Astrocyte (in vitro differentiated cells and primary cell): ENCODE measurements at regions not wholly inside any gene's neighbourhood (a gene's known extent, or its start where the extent isn't known, plus 50 kb on each side); places are given as distances from the start of the nearest gene placed in this dataset.

Experiments used
- DNase-seq: peaks from one replicate; pipeline ENCODE4 v3.0.0-alpha.2; 2010; ENCODE audit warnings: low read depth
- FAIRE-seq: peaks from 2 replicates; lab custom pipeline; 2011; peaks lifted over from hg19 to GRCh38; lab: Jason Lieb, UNC
- H2AFZ ChIP-seq: 2 replicates; pipeline ENCODE4 v1.6.0; 2012; ENCODE audit warnings: low read depth, low read length, inconsistent platforms
- H3K27ac ChIP-seq: 2 replicates; pipeline ENCODE4 v1.5.1; 2011; ENCODE audit warnings: low read depth, low read length, inconsistent platforms
- H3K27me3 ChIP-seq: 2 replicates; pipeline ENCODE4 v1.6.0; 2011; ENCODE audit warnings: low read length, inconsistent platforms; ENCODE audit not compliant: insufficient read depth
- H3K36me3 ChIP-seq: 2 replicates; pipeline ENCODE4 v1.5.1; 2011; ENCODE audit warnings: low read length, inconsistent platforms; ENCODE audit not compliant: insufficient read depth
- H3K4me1 ChIP-seq: 2 replicates; pipeline ENCODE4 v1.5.1; 2011; ENCODE audit warnings: low read length, inconsistent platforms; ENCODE audit not compliant: insufficient read depth
- H3K4me2 ChIP-seq: 2 replicates; pipeline ENCODE4 v1.6.0; 2012; ENCODE audit warnings: low read length, inconsistent platforms
- H3K4me3 ChIP-seq: 2 replicates; pipeline ENCODE4 v1.5.1; 2011; ENCODE audit warnings: low read depth, mild to moderate bottlenecking, low read length, inconsistent platforms; ENCODE audit not compliant: insufficient read depth
- H3K79me2 ChIP-seq: 2 replicates; pipeline ENCODE4 v1.6.0; 2012; ENCODE audit warnings: mild to moderate bottlenecking, low read length, inconsistent platforms; ENCODE audit not compliant: insufficient read depth
- H3K9ac ChIP-seq: 2 replicates; pipeline ENCODE4 v1.6.0; 2012; ENCODE audit warnings: mild to moderate bottlenecking, low read length, inconsistent platforms
- H3K9me3 ChIP-seq: 2 replicates; pipeline ENCODE4 v1.5.1; 2012; ENCODE audit warnings: low read depth, mild to moderate bottlenecking, low read length, inconsistent platforms; ENCODE audit not compliant: insufficient read depth
- H4K20me1 ChIP-seq: 2 replicates; pipeline ENCODE4 v1.6.0; 2012; ENCODE audit warnings: low read length, inconsistent platforms; ENCODE audit not compliant: insufficient read depth
- H3K27ac Mint-ChIP-seq: one replicate; pipeline ENCODE4 v1.8.0; 2021; ENCODE audit warnings: mild to moderate bottlenecking, mixed read lengths; ENCODE audit not compliant: unreplicated experiment
- H3K27me3 Mint-ChIP-seq: one replicate; pipeline ENCODE4 v1.8.0; 2021; ENCODE audit warnings: low read depth, mixed read lengths; ENCODE audit not compliant: unreplicated experiment
- H3K36me3 Mint-ChIP-seq: one replicate; pipeline ENCODE4 v1.8.0; 2021; ENCODE audit warnings: low read depth, mixed read lengths; ENCODE audit not compliant: unreplicated experiment
- H3K4me1 Mint-ChIP-seq: one replicate; pipeline ENCODE4 v1.8.0; 2021; ENCODE audit warnings: low read depth, mixed read lengths; ENCODE audit not compliant: unreplicated experiment
- H3K4me3 Mint-ChIP-seq: one replicate; pipeline ENCODE4 v1.8.0; 2021; ENCODE audit warnings: mild to moderate bottlenecking, moderate library complexity, mixed read lengths; ENCODE audit not compliant: unreplicated experiment
- H3K9me3 Mint-ChIP-seq: one replicate; pipeline ENCODE4 v1.8.0; 2021; ENCODE audit warnings: mild to moderate bottlenecking, mixed read lengths; ENCODE audit not compliant: unreplicated experiment
- EZH2 ChIP-seq: IDR thresholded peaks from 2 replicates; pipeline ENCODE4 v1.6.1; 2012; ENCODE audit warnings: mild to moderate bottlenecking, low read length, inconsistent platforms; ENCODE audit not compliant: insufficient read depth
- TF ChIP-seq, protein P1 (sequence below): IDR thresholded peaks from 2 replicates; pipeline ENCODE4 v1.5.1; 2011; ENCODE audit warnings: low read depth, mild to moderate bottlenecking, inconsistent platforms, low read length, moderate library complexity; ENCODE audit not compliant: insufficient read depth

DNA sequence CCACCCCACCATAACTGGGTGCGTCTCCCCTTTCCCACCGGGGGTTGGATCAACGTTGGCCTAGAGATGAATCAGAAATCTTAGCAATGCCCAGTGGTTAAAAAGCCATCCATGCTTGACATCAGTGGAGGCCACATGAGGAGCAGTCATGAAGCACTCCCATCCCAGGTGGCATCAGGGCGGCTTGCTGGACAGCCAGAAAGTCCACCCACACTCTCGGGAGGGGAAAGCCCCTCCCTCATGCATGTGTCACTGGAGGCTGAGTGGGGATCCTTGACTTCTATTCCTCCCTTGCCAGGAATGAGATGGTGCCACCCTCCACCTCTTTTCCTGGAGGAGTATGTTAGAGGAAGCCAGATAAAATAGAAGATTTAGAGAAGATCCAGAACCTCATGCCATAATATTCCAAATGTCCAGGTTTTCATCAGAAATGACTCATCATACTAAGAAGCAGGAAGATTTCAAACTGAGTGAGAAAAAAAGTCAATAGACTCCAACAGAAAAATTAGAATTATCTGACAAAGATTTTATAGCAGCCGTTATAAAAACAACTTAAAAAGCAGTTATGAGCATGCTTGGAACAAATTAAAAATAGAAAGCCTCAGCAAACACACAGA, 507.1 kb upstream of the ID2 start:
- peaks cover 8% of the 10 kb centered on the region for H3K27me3 Mint-ChIP-seq
- H2AFZ ChIP-seq: no peak overlapping the region
- H3K36me3 Mint-ChIP-seq: no peaks in the 10 kb centered on the region
- no peaks in the 10 kb centered on the region for H3K9me3 ChIP-seq
- H3K27me3 ChIP-seq: no peaks in the 10 kb centered on the region
- no peak overlapping the region for H3K4me3 ChIP-seq
- no peak overlapping the region for H3K4me3 Mint-ChIP-seq
- peaks cover 21% of the 10 kb centered on the region for H3K4me1 ChIP-seq
- H3K9me3 Mint-ChIP-seq: no peaks in the 10 kb centered on the region
- H3K27ac Mint-ChIP-seq: no peak overlapping the region
- peaks cover 1% of the 10 kb centered on the region for H3K4me1 Mint-ChIP-seq
- H3K4me2 ChIP-seq: no peak overlapping the region
- H3K27ac ChIP-seq: no peak overlapping the region
- TF ChIP-seq, protein P1, sequence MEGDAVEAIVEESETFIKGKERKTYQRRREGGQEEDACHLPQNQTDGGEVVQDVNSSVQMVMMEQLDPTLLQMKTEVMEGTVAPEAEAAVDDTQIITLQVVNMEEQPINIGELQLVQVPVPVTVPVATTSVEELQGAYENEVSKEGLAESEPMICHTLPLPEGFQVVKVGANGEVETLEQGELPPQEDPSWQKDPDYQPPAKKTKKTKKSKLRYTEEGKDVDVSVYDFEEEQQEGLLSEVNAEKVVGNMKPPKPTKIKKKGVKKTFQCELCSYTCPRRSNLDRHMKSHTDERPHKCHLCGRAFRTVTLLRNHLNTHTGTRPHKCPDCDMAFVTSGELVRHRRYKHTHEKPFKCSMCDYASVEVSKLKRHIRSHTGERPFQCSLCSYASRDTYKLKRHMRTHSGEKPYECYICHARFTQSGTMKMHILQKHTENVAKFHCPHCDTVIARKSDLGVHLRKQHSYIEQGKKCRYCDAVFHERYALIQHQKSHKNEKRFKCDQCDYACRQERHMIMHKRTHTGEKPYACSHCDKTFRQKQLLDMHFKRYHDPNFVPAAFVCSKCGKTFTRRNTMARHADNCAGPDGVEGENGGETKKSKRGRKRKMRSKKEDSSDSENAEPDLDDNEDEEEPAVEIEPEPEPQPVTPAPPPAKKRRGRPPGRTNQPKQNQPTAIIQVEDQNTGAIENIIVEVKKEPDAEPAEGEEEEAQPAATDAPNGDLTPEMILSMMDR: no peak
- TF ChIP-seq EZH2: no peak
- no peak overlapping the region for H3K9ac ChIP-seq
- no peaks in the 10 kb centered on the region for H3K79me2 ChIP-seq
- no peaks in the 10 kb centered on the region for H3K36me3 ChIP-seq
- no peaks in the 10 kb centered on the region for H4K20me1 ChIP-seq
- DNase-seq (no peak), FAIRE-seq (no peak)

DNA sequence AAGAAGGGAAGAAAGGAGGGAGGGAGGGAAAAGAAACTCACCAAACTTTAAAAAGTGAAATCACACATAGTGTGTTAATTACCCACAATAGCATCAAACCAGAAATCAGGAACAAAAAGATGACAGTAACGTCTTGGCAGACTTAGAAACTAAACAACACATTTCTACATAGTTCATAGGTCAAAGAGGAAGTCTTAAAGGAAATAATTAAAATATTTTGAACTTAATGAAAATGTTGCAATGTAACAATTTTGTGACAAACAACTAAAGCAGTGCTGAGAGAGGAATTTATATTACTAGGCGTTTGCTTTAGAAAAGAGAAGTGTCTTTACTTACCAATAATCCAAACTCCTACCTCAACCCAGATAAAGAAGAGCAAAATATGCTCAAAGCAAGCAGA, 505.0 kb upstream of the ID2 start:
- Histone ChIP-seq H3K79me2 (no peaks in the 10 kb centered on the region), H3K9ac (no peak overlapping the region), H3K27me3 (no peaks in the 10 kb centered on the region), H3K4me1 (peaks cover 3% of the 10 kb centered on the region), H3K4me3 (no peak overlapping the region), H3K4me2 (no peak overlapping the region), H3K36me3 (no peaks in the 10 kb centered on the region), H3K9me3 (no peaks in the 10 kb centered on the region), H2AFZ (no peak overlapping the region), H4K20me1 (no peaks in the 10 kb centered on the region), H3K27ac (no peak overlapping the region)
- no peak for TF ChIP-seq EZH2
- TF ChIP-seq, protein P1: no peak
- H3K4me1 Mint-ChIP-seq: no peaks in the 10 kb centered on the region
- FAIRE-seq (no peak), DNase-seq (no peak)
- peaks cover 6% of the 10 kb centered on the region for H3K27me3 Mint-ChIP-seq
- H3K4me3 Mint-ChIP-seq: no peak overlapping the region
- peaks cover 2% of the 10 kb centered on the region for H3K9me3 Mint-ChIP-seq
- H3K27ac Mint-ChIP-seq: no peak overlapping the region
- H3K36me3 Mint-ChIP-seq: no peaks in the 10 kb centered on the region

DNA sequence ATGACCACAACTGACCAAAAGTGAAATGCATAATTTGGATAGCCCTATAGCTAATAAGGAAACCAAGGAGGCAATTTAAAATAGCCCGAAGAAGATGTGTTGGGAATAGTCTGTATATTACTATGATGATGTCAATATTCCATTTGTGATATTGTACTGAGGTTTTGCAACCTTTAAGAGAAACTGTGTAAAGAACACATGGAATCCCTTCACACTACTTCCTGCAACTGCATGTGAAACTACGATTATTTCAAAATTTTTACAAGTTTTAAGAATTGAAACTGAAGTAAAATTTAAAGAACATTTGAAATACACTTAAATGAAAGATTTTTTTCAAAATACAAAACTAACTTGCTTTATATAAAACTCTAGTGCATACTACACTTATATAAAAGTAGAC, 504.3 kb upstream of the ID2 start:
- Histone ChIP-seq H3K27ac (no peak overlapping the region), H3K4me3 (no peak overlapping the region), H2AFZ (no peak overlapping the region), H3K4me2 (no peak overlapping the region), H3K36me3 (no peaks in the 10 kb centered on the region), H3K79me2 (no peaks in the 10 kb centered on the region), H3K27me3 (no peaks in the 10 kb centered on the region), H3K4me1 (no peaks in the 10 kb centered on the region), H3K9me3 (no peaks in the 10 kb centered on the region), H4K20me1 (no peaks in the 10 kb centered on the region), H3K9ac (no peak overlapping the region)
- FAIRE-seq (no peak), DNase-seq (no peak)
- H3K27ac Mint-ChIP-seq: no peak overlapping the region
- H3K9me3 Mint-ChIP-seq: peaks cover 2% of the 10 kb centered on the region
- H3K4me3 Mint-ChIP-seq: no peak overlapping the region
- H3K4me1 Mint-ChIP-seq: no peaks in the 10 kb centered on the region
- no peaks in the 10 kb centered on the region for H3K36me3 Mint-ChIP-seq
- TF ChIP-seq, protein P1: no peak
- no peak for TF ChIP-seq EZH2
- peaks cover 4% of the 10 kb centered on the region for H3K27me3 Mint-ChIP-seq
